ENCODE measurements at regions not wholly inside any gene's neighbourhood (a gene's known extent, or its start where the extent isn't known, plus 50 kb on each side); places are given as distances from the start of the nearest gene placed in this dataset.

DNA sequence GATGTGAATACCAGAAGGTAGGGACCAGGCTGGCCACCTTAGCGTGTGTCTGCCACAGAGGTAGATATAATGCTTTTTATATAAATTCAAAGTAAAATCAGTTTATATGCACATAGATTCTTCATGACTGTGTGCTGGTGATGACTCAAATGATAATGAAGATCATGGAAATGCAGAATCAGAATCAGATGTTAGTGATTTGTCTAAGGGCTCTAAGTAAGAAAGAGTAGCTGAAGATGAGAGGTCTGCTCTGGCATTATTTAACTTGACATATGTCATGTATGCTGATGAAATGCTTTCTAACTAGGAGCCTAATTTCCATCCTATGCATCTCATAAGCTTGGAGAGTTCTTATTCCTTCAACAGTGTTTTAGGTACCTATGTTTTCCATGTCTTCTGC lies 50.3 kb upstream of the DPH6 start:
- intact Hi-C loops (cut with DNase I, micrococcal nuclease) = no loop called here
- DNase-seq (no peak), ATAC-seq (no peak)

DNA sequence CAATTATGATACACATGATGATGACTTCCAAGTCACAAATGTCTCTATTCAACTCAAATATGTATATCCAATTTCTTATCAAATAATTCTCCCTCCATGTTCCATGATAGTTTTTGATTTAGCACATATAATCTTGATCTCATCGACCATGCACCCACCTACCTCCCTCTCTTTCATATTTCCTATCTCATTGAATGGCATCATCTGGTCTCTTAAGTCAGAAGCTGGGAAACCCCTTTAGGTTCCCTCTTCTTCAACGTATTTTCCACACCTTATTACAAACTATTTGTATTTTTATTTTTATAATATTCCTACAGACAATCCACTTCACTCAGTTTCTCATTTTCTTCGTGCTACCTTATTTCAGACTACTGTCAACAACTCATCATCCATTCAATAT lies 56.9 kb upstream of the DPH6 start:
- ATAC-seq = no peak
- intact Hi-C loops (cut with DNase I, micrococcal nuclease) = no loop called here
- no peak for DNase-seq

DNA sequence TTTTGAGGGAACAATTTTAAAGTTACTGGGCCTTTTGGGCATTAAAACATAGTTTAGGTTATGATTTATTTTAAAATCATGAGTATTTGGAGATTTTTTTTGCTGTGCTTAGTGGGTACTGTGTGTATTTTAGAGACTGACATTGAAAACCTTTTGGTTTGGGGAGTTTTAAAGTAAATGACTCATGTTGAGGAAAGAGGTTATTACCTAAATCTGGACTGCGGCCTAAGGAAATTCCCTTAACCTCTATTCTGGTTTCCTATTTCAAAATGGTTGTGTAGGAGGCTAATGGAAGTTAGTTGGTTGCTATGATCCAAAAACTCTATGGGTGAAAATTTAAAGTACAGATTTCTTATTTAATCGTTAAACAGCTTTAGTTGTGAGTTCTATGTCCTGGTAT lies 57.3 kb upstream of the DPH6 start:
- no peak for DNase-seq
- intact Hi-C loops (cut with DNase I, micrococcal nuclease) = no loop called here
- no peak for ATAC-seq

DNA sequence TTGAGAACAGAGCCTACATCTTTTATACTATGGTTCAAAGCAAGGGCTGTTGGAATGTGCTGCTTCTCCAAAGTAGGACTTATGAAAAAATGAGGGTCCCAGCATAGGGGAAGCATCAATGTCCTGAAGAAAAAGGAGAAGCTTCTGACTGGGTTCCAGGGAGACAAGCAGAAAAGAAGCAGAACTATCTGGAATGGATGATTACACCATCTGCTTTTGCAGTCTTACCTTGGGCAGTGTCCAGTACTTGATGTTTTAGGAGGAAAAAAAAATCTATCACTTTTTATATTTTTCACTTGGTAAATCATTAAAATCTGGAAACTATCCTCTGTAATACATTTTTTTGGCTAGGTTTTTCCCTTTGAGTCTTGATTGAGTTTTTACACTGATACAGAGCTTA lies 57.9 kb upstream of the DPH6 start:
- ATAC-seq (no peak), DNase-seq (no peak)
- intact Hi-C loops (cut with DNase I, micrococcal nuclease) = no loop called here

DNA sequence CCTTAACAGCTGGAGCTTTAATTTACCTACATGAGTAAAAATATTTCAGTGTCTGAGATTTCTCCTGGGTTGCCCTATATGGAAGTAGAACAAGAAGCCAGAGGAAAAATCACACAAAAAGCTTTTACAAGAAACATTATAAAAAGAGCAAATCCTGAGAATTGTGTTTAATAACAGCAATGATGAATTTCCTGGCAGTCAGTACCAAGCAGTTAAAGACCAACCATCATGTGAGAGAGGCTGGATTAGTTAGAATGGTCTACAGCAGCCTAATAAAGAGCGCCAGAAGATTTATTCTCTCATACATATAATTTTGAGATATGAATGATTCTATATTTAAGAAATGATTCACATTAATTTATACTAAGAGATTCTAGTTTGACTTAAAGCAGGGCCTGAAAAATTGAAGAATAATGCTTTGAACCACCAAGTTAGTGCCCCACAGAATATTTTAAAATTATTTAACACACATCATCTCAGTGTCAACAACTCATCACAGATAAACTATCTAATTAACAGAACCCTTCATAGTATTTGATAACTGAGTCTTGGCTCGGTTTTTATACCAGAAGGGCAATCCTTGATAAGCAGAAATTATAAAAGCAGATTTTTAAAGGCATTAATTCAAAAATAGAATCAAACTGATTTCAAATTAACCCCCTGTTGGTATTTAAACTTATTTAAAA lies 59.9 kb upstream of the DPH6 start:
- no peak for DNase-seq
- no peak for ATAC-seq
- intact Hi-C loops (cut with DNase I, micrococcal nuclease) = no loop called here

DNA sequence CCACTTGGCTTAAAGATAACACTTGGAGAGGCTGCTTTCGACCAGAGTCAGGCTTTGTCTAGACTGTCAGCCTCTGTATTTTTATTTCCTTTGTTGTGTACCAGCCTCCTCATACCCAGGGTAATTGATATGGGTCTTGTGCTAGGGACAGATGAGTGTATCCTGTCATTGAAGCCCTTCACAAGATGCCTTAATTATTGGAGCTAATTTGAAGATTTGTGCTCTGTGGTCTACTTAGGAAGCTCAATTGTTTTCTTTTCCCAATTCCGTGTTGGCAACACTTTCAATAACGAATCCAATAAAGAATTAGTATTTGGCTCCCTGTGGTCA lies 60.5 kb upstream of the DPH6 start:
- ATAC-seq (no peak), DNase-seq (no peak)
- intact Hi-C loops (cut with DNase I, micrococcal nuclease) = no loop called here

DNA sequence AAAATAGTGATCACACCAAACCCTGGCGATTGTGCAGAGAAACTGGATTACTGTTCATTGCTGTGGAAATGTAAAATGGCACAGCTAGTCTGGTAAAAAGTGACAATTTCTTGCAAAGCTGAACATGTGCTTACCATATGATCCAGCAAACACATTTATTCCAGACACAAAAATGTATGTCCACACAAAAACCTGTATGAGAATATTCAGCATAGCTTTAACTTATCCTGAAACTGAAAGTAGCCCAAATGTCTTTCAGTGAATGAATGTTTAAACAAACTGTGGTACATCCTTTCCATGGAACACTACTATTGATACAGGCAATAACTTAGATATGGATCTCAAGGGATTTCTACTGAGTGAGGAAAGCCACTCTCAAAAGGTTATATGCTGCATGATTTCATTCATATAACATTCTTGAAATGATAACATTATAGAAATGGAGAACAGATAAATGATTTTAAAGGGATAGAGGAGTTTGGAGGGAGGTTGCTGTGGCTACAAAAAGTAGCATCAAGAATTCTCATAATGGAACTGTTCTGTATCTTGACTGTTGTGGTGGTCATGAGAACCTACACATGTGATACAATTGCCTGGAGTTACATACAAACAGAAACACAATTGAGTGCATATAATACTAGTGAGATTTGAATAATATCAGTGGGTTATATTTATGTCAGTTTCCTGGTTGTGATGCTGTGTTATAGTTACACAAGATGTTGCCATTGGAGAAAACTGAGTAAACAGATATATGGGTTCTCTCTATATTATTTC lies 70.7 kb upstream of the DPH6 start:
- intact Hi-C loops (cut with DNase I, micrococcal nuclease) = no loop called here
- no peak for ATAC-seq
- DNase-seq = no peak

DNA sequence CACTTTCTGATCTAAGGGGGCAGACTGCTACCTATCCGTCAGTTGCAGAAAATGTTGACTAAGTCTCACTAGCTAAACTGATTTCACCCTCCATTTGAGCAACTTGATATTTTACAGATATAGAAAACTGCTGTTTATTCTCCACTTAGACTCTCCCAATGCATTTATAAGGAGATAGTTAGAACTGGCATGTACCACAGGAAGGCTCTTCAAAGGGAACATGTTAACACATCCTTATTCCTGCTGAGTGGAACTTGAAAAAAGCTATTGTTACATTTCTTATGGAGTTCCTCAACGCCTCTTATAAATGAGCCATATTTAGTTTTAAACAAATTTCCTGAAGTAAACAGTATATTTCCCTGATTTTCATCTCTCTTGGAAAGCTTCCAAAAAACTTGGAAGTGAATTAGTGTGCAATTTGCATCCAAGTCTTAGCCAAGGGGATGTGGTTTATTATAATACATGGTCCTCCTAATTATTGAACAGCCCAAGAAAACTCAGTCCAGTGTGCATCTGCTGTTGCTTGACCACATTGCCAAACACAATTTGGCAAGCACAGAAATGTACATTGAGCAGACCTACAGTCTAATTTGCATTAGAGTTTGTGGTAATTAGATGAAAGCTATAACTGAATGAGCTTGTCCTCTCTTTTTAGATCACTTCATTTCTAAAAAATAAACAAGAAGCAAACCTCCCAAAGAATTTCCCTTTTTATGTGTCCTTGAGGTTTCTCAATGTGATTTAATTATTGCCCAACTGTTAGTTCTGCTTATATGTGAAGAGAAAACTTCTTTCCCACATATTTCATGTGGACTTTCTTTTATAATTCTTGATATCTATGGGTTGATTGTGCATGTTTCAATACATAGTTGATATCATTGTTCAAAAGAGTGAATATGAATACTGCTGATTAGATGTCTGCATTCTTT lies 72.6 kb upstream of the DPH6 start:
- intact Hi-C loops (cut with DNase I, micrococcal nuclease) = no loop called here
- ATAC-seq = no peak
- no peak for DNase-seq

DNA sequence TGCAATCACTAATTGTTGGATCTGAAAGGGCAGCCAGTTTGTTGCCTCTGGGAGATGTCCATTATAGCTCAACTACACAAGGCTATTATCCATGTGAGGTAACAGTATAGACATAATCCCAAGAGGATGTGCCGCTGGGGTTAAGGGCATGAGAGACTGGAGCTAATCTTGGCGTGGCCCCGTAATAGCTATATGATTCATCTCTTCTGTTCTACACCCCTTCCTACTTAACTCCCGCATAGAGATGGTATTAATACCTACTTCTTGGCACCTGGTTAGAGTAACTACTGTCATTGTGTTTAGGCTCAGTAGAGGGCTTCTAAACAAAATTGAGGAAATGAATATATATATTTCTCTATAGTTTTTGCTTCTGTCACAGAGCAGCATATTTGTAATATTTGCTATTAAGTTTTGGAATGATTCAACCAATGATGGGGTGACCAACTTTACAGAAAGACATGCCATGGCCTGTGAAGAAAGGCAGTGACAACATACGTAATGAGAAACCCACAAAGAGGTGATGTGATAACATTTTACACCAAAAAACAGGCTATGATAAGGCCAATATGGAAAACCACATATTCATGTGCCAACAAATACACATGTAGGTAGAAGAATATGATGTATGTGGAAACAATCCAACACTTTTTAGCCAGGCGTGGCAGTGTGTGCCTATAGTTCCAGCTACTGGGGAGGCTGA lies 76.8 kb upstream of the DPH6 start:
- intact Hi-C loops (cut with DNase I, micrococcal nuclease) = no loop called here
- no peak for ATAC-seq

DNA sequence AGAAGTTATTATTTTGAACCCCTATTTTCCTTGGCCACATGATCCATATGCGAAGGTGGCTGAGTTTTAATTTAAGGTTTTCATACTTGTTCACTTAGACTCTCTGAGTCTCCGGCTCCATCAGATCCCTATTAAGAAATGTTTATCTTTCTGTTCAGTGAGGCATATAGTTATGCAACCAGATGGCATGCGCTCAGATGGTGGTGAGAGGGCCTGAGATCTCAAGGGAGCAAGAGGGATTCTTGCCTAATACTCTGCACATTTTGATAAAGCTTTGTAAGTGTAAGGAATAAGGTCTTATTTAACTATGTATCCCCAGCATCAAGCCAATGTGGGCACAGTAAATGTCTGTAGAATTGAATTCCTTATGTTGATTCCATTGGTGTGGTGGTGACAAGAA lies 78.9 kb upstream of the DPH6 start:
- intact Hi-C loops (cut with DNase I, micrococcal nuclease) = no loop called here
- no peak for DNase-seq
- ATAC-seq = no peak

More for the DNA sequence above, 76.8 kb upstream of the DPH6 start:
- no peak for DNase-seq

DNA sequence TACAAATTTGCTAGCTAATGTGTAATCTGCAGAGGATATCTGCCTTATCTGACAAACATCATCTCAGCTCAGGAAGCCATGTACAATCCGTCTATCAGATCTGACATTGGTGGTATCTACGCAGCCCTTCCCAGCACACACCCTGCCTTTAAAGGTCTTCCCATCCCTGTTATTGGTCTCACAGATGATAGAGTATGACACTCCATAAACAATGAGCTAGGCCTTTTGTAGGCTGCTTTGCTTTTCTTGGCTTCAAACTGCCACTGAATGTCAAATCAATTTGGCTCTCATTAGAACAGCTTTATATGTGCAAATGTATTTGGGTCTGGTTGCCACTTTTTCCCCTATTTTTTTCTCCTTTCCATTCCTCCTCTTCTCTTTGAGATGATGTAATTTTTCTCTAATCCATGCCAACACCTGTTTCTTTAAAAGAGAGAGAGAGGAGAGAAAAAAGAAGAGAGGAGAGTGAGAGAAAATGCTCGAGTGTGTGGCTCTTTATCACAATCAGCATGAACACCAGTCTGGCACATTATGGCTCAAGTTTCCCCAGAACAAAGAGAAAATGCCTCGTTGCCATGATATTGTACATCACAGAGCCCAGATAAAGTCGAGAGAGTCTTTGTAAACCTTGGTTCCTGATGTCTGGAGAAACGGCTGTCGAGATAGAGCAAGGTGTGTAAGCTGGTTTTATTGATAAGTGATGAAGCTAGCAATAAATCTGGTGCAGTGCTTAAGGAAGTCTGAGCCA lies 80.8 kb upstream of the DPH6 start:
- DNase-seq = no peak
- intact Hi-C loops (cut with DNase I, micrococcal nuclease) = no loop called here

DNA sequence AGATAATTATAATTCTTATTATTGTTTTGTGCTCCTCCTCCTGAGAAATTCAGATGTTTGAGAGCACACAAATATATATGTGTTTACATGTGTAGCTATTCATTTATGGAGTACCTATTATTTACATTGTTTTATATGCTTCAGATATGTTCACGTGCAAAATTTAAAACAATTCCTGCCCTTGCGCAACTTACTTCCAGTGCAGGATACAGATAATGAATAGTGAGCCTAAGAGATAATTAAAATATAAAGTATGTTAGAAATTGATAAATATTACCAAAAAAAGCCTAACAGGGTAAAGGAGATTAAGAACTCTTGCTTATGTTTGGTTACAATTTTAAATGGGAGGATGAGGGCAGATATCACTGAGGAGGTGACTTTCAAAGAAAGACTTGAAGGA lies 81.7 kb upstream of the DPH6 start:
- DNase-seq (no peak), ATAC-seq (no peak)
- intact Hi-C loops (cut with DNase I, micrococcal nuclease) = no loop called here

More for the DNA sequence above, 80.8 kb upstream of the DPH6 start:
- ATAC-seq = peak; percentile 72

DNA sequence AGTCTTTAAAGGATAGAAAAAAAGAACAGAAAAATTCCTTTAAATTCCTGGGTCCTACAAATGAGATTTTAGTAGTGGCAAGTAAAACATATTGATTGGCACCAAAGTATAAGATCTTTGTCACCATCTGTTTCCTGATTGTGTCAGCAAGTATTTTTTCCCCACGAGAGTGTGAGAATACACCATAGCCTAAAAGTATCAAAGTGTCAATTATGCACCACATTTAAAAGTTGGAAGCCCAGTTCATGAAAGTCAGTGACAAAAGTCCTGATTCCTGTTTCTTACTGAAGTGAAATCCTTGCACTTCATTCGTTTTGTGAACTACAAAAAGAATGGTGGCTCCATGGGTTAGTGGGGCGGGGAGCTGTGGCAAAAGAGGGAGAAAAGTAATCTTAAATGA lies 83.8 kb upstream of the DPH6 start:
- ATAC-seq (no peak), DNase-seq (no peak)
- intact Hi-C loops (cut with DNase I, micrococcal nuclease) = no loop called here

DNA sequence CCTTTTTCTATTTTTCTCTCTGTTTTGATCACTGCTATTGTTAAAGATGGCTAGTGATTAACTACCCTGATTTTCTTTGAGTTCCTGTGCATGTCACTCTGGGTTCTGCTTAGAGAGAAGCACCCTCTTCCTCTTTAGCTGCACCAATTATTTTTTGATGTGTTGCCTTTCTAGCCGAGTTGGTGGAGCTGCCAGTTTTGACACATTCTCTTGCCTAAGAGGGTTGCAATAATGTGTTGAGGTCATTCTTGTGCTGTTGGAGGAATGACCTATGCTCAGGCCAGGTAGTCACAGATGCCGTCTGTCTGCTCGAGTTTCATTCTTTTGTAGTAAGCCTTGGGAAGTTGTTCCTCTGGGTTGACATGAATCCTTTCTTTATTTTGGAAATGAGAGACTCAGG lies 84.6 kb upstream of the DPH6 start:
- intact Hi-C loops (cut with DNase I, micrococcal nuclease) = no loop called here
- peak; percentile 56 for ATAC-seq
- DNase-seq = no peak

DNA sequence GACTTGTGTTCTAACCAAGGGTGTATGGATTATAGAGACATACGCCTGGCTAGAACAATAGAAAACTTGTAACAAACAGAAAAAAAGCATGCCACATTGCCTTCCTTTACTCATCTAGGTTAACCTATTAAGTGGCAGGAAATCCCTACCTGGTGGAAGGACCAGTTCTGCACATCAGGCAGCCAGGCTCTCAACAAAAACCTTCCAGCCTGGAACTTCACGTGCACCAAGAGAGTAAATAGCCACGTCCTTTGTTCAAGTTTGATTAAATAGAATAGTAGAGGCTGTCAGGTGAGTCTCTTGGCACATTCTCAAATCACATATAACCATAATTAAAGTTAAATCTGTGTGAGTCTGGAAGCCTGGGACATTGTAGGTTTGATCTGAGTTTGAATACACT lies 85.0 kb upstream of the DPH6 start:
- ATAC-seq (peak; percentile 73), DNase-seq (no peak)
- intact Hi-C loops (cut with DNase I, micrococcal nuclease) = no loop called here

DNA sequence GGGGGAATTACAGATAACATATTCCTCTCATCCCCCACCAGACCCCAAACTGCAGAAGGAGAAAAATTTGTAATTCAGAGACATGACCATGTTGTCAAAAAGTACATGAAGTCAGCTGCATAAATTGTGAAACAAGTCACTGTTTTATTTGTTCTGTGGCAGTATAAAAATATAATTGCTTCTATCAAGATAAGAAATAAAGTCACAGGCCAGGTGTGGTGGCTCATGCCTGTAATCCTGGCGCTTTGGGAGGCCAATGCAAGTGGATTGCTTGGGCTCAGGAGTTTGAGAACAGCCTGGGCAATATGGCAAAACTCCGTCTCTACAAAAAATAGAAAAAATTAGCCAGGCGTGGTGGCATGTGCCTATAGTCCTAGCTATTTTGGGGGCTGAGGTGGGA lies 87.7 kb upstream of the DPH6 start:
- ATAC-seq (peak; percentile 79), DNase-seq (peak; percentile 13 to 30)
- intact Hi-C loops (cut with DNase I, micrococcal nuclease) = no loop called here

DNA sequence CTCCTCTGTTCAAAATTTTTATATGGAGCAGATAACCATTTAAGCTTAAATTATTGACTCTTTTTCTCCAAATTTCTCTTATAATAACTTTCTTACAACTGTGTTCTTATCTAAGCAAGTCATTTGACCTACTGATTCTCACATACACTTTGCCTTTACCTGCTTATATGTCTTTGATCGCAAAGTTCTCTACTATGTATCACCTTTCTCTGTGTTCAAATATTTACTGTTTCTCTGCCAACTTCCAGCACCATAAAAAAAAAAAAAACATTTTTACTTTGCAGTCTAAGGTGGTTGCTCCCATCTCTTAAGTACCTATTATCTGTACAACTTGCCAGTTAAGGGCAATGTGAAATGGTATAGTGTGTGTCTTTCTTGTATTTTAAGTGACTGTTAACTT lies 100.8 kb upstream of the DPH6 start:
- DNase-seq (no peak), ATAC-seq (peak; percentile 75)
- intact Hi-C loops (cut with DNase I, micrococcal nuclease) = no loop called here

DNA sequence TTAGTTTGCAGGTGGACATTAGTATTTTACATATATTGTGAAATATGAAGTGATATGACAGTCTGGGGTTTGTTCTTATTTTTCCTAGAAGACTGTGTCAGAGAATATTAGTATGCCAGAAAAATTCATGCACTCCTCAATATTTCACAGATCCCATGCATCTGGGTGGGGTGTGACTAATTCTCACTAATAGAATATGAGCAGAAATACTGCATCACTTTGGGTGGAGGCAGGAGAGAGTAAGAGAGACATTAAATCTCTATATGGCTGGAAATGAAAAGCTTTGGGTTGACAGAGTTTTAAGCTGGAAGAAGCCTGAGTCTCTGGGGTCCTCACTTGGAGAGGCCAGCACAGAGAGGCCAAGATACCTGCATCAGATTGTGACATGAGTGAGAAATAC lies 101.3 kb upstream of the DPH6 start:
- ATAC-seq = no peak
- intact Hi-C loops (cut with DNase I, micrococcal nuclease) = no loop called here
- DNase-seq = no peak

DNA sequence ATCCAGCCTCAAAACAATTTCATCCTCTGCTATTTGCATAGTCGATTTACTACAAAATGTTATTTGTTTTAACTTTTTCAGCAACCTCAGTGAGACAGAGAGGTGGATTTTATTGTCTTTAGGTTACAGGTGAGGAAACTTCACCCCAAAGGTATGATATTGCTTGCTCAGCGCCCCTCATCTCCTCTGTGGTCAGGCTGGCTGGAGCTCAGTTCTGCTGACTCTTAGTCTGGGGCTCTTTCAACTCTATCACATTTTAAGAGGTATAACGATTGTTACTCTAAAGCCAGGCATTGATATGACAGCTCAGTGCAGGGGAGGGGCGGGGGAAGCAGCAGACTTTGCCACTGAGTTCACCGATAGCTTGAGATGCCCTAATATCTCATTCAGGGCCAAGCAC lies 103.0 kb upstream of the DPH6 start:
- ATAC-seq (no peak), DNase-seq (no peak)
- intact Hi-C loops (cut with DNase I, micrococcal nuclease) = no loop called here

All from left colon (tissue), 2 donors.